ENCODE measurements at regions not wholly inside any gene's neighbourhood (a gene's known extent, or its start where the extent isn't known, plus 50 kb on each side); places are given as distances from the start of the nearest gene placed in this dataset.

GRCh38 chr11:36757075-36757474 is 159.0 kb upstream of the RAG2 start:
- TF ChIP-seq CTCF (IDR thresholded peaks at IDR 0.05 in 2 of 3, conservative IDR thresholded peaks at IDR 0.05 in 1 of 3; ENCODE audit: control insufficient read depth in 2 of 3, extremely low read depth in 1 of 3, insufficient read depth in 1 of 3, low read depth in 3 of 3, low read length in 3 of 3), result no peak
- TF ChIP-seq EZH2 (IDR thresholded peaks at IDR 0.05; ENCODE audit: borderline replicate concordance, control insufficient read depth, low read depth, low read length), result no peak
- no peak for TF ChIP-seq CREB1 (IDR thresholded peaks at IDR 0.05; ENCODE audit: low read depth)
- no peak for TF ChIP-seq SP1 (IDR thresholded peaks at IDR 0.05; ENCODE audit: low read depth, low read length)
- TF ChIP-seq BRCA1 (IDR thresholded peaks at IDR 0.05; ENCODE audit: low read depth, low read length), result no peak
- no peak for TF ChIP-seq ZNF687 (IDR thresholded peaks at IDR 0.05)
- TF ChIP-seq TAF1 (IDR thresholded peaks at IDR 0.05; ENCODE audit: borderline replicate concordance, low read depth, low read length), result no peak

Measured in GM12878 (cell line).